SK-N-SH (cell line): ENCODE measurements at regions not wholly inside any gene's neighbourhood (a gene's known extent, or its start where the extent isn't known, plus 50 kb on each side); places are given as distances from the start of the nearest gene placed in this dataset.

Source experiments
- CTCF ChIA-PET: fragments of 300-600, 350-600 bp; formaldehyde crosslinking; extraction: SDS; loops from one replicate; lab custom pipeline; 2021; lab: Yijun Ruan, JAX
- POLR2A ChIA-PET: fragments of 350-600 bp; sonication (Branson Sonifier 250); formaldehyde crosslinking; extraction: SDS; loops from one replicate; lab custom pipeline; 2020; ENCODE audit warnings: antibody characterized with exemption, inconsistent platforms; lab: Yijun Ruan, JAX
- DNase-seq: peaks from one replicate; pipeline ENCODE4 v3.0.0; 2012
- H2AFZ ChIP-seq: fragments of 200-600 bp; sonication (generic); 2 replicates; pipeline ENCODE4 v1.8.1; 2016; ENCODE audit warnings: antibody characterized with exemption, mild to moderate bottlenecking, low read depth
- H3F3A ChIP-seq: fragments of 200-600 bp; sonication (generic); replicated peaks from 2 replicates; pipeline ENCODE3; 2016; ENCODE audit warnings: antibody characterized with exemption, mild to moderate bottlenecking; ENCODE audit not compliant: insufficient read depth
- H3K27ac ChIP-seq, 2 experiments: fragments of 200-500 bp in 1 of 2; fragments of 200-600 bp in 1 of 2; sonication (Bioruptor generic) in 1 of 2; sonication (generic), shearing (Covaris generic) in 1 of 2; 2 replicates each; pipeline versions ENCODE4 v1.5.1 to v1.6.1; 2014 to 2016; ENCODE audit warnings: low read depth in 2 of 2, inconsistent platforms in 1 of 2, low read length in 1 of 2, mild to moderate bottlenecking in 1 of 2, mixed read lengths in 1 of 2
- H3K27me3 ChIP-seq: fragments of 200-600 bp; sonication (generic), shearing (Covaris generic); 2 replicates; pipeline ENCODE4 v1.6.1; 2016; ENCODE audit warnings: mixed run types; ENCODE audit not compliant: insufficient read depth
- H3K36me3 ChIP-seq, 2 experiments: fragments of 200-500 bp in 1 of 2; fragments of 200-600 bp in 1 of 2; sonication (Bioruptor generic) in 1 of 2; sonication (generic) in 1 of 2; replicated peaks in 1 of 2; 2 replicates each; pipeline versions ENCODE3 to v1.5.1; 2014 to 2016; ENCODE audit warnings: low read length in 1 of 2, mild to moderate bottlenecking in 1 of 2; ENCODE audit not compliant: insufficient read depth in 2 of 2, control insufficient read depth in 1 of 2
- H3K4me1 ChIP-seq, 2 experiments: fragments of 200-500 bp in 1 of 2; fragments of 200-600 bp in 1 of 2; sonication (Bioruptor generic) in 1 of 2; sonication (generic), shearing (Covaris generic) in 1 of 2; 2 replicates each; pipeline versions ENCODE4 v1.5.1 to v1.6.1; 2014 to 2016; ENCODE audit warnings: low read depth in 1 of 2, low read length in 1 of 2, mixed run types in 1 of 2; ENCODE audit not compliant: insufficient read depth in 2 of 2, control insufficient read depth in 1 of 2
- H3K4me2 ChIP-seq: fragments of 200-600 bp; sonication (generic), shearing (Covaris generic); 2 replicates; pipeline ENCODE4 v1.6.1; 2017; ENCODE audit warnings: mixed run types
- H3K4me3 ChIP-seq, 2 experiments: fragments of 200-500 bp in 1 of 2; fragments of 200-600 bp in 1 of 2; sonication (Bioruptor generic) in 1 of 2; sonication (generic), shearing (Covaris generic) in 1 of 2; 2 replicates each; pipeline versions ENCODE4 v1.5.1 to v1.8.1; 2014 to 2016; ENCODE audit warnings: low read depth in 2 of 2, inconsistent platforms in 1 of 2, low read length in 1 of 2, mild to moderate bottlenecking in 1 of 2, mixed read lengths in 1 of 2, moderate library complexity in 1 of 2
- H3K79me2 ChIP-seq: fragments of 200-600 bp; sonication (generic); 2 replicates; pipeline ENCODE4 v1.8.1; 2017; ENCODE audit warnings: mild to moderate bottlenecking; ENCODE audit not compliant: insufficient read depth
- H3K9ac ChIP-seq: fragments of 200-600 bp; sonication (generic); 2 replicates; pipeline ENCODE4 v1.6.1; 2017; ENCODE audit warnings: mixed run types
- H3K9me2 ChIP-seq: fragments of 200-600 bp; sonication (generic); 2 replicates; pipeline ENCODE4 v1.6.1; 2017; ENCODE audit warnings: mixed run types
- H3K9me3 ChIP-seq: fragments of 200-600 bp; sonication (generic); 2 replicates; pipeline ENCODE4 v1.6.1; 2017; ENCODE audit warnings: mixed run types, mild to moderate bottlenecking, moderate library complexity
- H4K20me1 ChIP-seq: fragments of 200-600 bp; sonication (generic); 2 replicates; pipeline ENCODE4 v1.6.1; 2017; ENCODE audit warnings: mild to moderate bottlenecking, mixed run types; ENCODE audit not compliant: insufficient read depth
- ELF1 ChIP-seq: IDR thresholded peaks from 2 replicates; pipeline ENCODE4 v1.4.0; 2012
- EP300 ChIP-seq, 2 experiments: IDR thresholded peaks; 2 replicates each; pipeline versions ENCODE4 v1.4.0 to v1.6.1; 2012; ENCODE audit warnings: borderline replicate concordance in 1 of 2, low read depth in 1 of 2, low read length in 1 of 2
- EZH2phosphoT487 ChIP-seq: fragments of 200-600 bp; sonication (generic); IDR thresholded peaks from 2 replicates; pipeline ENCODE4 v1.6.1; 2017; ENCODE audit warnings: low read depth, mixed run types, mild to moderate bottlenecking, antibody characterized with exemption, moderate library complexity, borderline replicate concordance
- FOXJ3 ChIP-seq: sonication (generic); formaldehyde crosslinking; IDR thresholded peaks from 2 replicates; pipeline ENCODE4 v1.5.1; 2020; ENCODE audit warnings: mild to moderate bottlenecking, missing genetic modification reagents
- FOXM1 ChIP-seq: IDR thresholded peaks from 2 replicates; pipeline ENCODE4 v1.4.0; 2012; ENCODE audit warnings: low read depth, mild to moderate bottlenecking
- GATA2 ChIP-seq: sonication (generic); formaldehyde crosslinking; IDR thresholded peaks from 2 replicates; pipeline ENCODE4 v1.5.0; 2020; ENCODE audit warnings: mild to moderate bottlenecking, missing genetic modification reagents
- JUND ChIP-seq: IDR thresholded peaks from 2 replicates; pipeline ENCODE4 v1.4.0; 2012
- MEF2A ChIP-seq: IDR thresholded peaks from 2 replicates; pipeline ENCODE4 v1.4.0; 2012; ENCODE audit warnings: low read depth, borderline replicate concordance
- NFIC ChIP-seq: IDR thresholded peaks from 2 replicates; pipeline ENCODE4 v1.4.0; 2012; ENCODE audit warnings: borderline replicate concordance
- NRF1 ChIP-seq: IDR thresholded peaks from 2 replicates; pipeline ENCODE4 v1.6.1; 2012; ENCODE audit warnings: low read depth, mild to moderate bottlenecking, low read length
- PBX3 ChIP-seq: IDR thresholded peaks from 2 replicates; pipeline ENCODE4; 2012
- POLR2AphosphoS5 ChIP-seq: IDR thresholded peaks from 2 replicates; pipeline ENCODE4 v1.6.1; 2012; ENCODE audit warnings: low read depth, low read length
- RCOR1 ChIP-seq: fragments of 150-350 bp; IDR thresholded peaks from 2 replicates; pipeline ENCODE4 v1.6.1; 2017; ENCODE audit warnings: antibody characterized with exemption, low read length
- RFX5 ChIP-seq: IDR thresholded peaks from 2 replicates; pipeline ENCODE4 v1.6.1; 2012; ENCODE audit warnings: mild to moderate bottlenecking, improper control_type of control experiment, low read length
- SIN3A ChIP-seq: IDR thresholded peaks from 2 replicates; pipeline ENCODE4 v1.6.1; 2012; ENCODE audit warnings: low read depth, mild to moderate bottlenecking, low read length, moderate library complexity, borderline replicate concordance
- TEAD4 ChIP-seq: IDR thresholded peaks from 2 replicates; pipeline ENCODE4 v1.4.0; 2012; ENCODE audit warnings: mild to moderate bottlenecking, borderline replicate concordance; ENCODE audit not compliant: insufficient read depth
- USF2 ChIP-seq: fragments of 150-350 bp; IDR thresholded peaks from 2 replicates; pipeline ENCODE4 v1.6.1; 2017; ENCODE audit warnings: antibody characterized with exemption, low read length, low read depth, borderline replicate concordance
- YY1 ChIP-seq: IDR thresholded peaks from 2 replicates; pipeline ENCODE4 v1.4.0; 2012; ENCODE audit warnings: low read depth, mild to moderate bottlenecking
- WGBS: methylation state at CpG from one replicate; pipeline ENCODE4 v1.1.6; 2017; ENCODE audit warnings: low lambda C conversion rate; 5-methylcytosine and 5-hydroxymethylcytosine counted together
- TF ChIP-seq, protein P1 (sequence below): IDR thresholded peaks from 2 replicates; pipeline ENCODE4 v1.4.0; 2012; ENCODE audit warnings: low read depth, borderline replicate concordance
- TF ChIP-seq, protein P2 (sequence below): fragments of 150-350 bp; IDR thresholded peaks from 2 replicates; pipeline ENCODE4 v1.6.1; 2016; ENCODE audit warnings: mild to moderate bottlenecking, low read depth, low read length

GRCh38 chr6:137403855-137404254 is 90.3 kb downstream of the OLIG3 start:
- no peaks in the 10 kb centered on the region for H3F3A ChIP-seq
- H3K4me3 ChIP-seq = no peak overlapping the region
- POLR2A ChIA-PET = no interaction called here
- H3K27ac ChIP-seq = no peak overlapping the region
- no peak overlapping the region for H2AFZ ChIP-seq
- no peaks in the 10 kb centered on the region for H3K4me1 ChIP-seq
- H3K79me2 ChIP-seq = no peaks in the 10 kb centered on the region
- H4K20me1 ChIP-seq = no peaks in the 10 kb centered on the region
- no peak overlapping the region for H3K9ac ChIP-seq
- H3K27me3 ChIP-seq = no peaks in the 10 kb centered on the region
- WGBS = 9% methylated on average over 2 of the region's 2 CpGs
- H3K9me2 ChIP-seq = no peaks in the 10 kb centered on the region
- DNase-seq = no peak
- no peaks in the 10 kb centered on the region for H3K9me3 ChIP-seq
- H3K36me3 ChIP-seq = no peaks in the 10 kb centered on the region
- H3K4me2 ChIP-seq = no peak overlapping the region
- TF ChIP-seq NRF1 (no peak), NFIC (no peak), EZH2phosphoT487 (no peak), EP300 (IDR thresholded peaks at IDR 0.05; ENCODE audit: borderline replicate concordance in 1 of 2, low read depth in 1 of 2, low read length in 1 of 2) (no peak), FOXM1 (no peak), POLR2AphosphoS5 (no peak), PBX3 (no peak), RFX5 (no peak), RCOR1 (no peak), ELF1 (no peak), YY1 (no peak), SIN3A (no peak)
- TF ChIP-seq, protein P1, sequence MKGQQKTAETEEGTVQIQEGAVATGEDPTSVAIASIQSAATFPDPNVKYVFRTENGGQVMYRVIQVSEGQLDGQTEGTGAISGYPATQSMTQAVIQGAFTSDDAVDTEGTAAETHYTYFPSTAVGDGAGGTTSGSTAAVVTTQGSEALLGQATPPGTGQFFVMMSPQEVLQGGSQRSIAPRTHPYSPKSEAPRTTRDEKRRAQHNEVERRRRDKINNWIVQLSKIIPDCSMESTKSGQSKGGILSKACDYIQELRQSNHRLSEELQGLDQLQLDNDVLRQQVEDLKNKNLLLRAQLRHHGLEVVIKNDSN = no peak
- TF ChIP-seq, protein P2, sequence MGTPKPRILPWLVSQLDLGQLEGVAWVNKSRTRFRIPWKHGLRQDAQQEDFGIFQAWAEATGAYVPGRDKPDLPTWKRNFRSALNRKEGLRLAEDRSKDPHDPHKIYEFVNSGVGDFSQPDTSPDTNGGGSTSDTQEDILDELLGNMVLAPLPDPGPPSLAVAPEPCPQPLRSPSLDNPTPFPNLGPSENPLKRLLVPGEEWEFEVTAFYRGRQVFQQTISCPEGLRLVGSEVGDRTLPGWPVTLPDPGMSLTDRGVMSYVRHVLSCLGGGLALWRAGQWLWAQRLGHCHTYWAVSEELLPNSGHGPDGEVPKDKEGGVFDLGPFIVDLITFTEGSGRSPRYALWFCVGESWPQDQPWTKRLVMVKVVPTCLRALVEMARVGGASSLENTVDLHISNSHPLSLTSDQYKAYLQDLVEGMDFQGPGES = no peak
- CTCF ChIA-PET = no interaction called here

DNA sequence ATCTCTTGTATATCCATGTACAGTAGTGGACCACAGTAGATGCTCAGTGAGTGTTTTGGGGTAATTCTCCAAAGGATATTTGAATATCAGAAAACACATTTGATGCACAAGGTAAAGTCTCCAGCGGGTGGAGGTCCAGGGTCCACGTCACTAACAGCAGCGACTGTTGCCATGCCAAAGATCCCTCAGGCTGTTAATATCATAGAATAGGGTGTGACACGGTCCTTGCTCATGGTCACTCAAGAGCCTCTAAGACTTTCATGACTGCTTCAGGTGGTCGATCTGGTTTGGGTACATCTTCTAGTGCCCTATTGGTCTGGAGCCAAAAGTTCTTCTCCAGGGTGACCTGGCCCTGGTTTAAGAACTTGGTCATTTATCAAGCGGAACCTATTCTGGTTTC is 90.8 kb downstream of the OLIG3 start:
- H3F3A ChIP-seq = no peaks in the 10 kb centered on the region
- POLR2A ChIA-PET = no interaction called here
- no peaks in the 10 kb centered on the region for H4K20me1 ChIP-seq
- no peaks in the 10 kb centered on the region for H3K27me3 ChIP-seq
- H3K9me2 ChIP-seq = no peaks in the 10 kb centered on the region
- no peaks in the 10 kb centered on the region for H3K4me1 ChIP-seq
- no peaks in the 10 kb centered on the region for H3K79me2 ChIP-seq
- no peak for DNase-seq
- TF ChIP-seq GATA2 (CRISPR knock-in tag) (no peak), TEAD4 (no peak), USF2 (no peak), MEF2A (no peak), JUND (no peak), FOXJ3 (CRISPR knock-in tag) (no peak), NFIC (no peak)
- TF ChIP-seq, protein P1 = no peak
- H3K27ac ChIP-seq = no peak overlapping the region
- CTCF ChIA-PET = no interaction called here
- 18% methylated on average over 6 of the region's 6 CpGs for WGBS
- no peaks in the 10 kb centered on the region for H3K36me3 ChIP-seq
- H3K4me2 ChIP-seq = no peak overlapping the region
- no peak overlapping the region for H3K9ac ChIP-seq
- no peak overlapping the region for H3K4me3 ChIP-seq
- no peaks in the 10 kb centered on the region for H3K9me3 ChIP-seq
- H2AFZ ChIP-seq = no peak overlapping the region
